Activated CD8-positive, alpha-beta memory T cell treated with anti-CD3 and anti-CD28 coated beads for 4 hours (primary cell): ENCODE measurements at regions not wholly inside any gene's neighbourhood (a gene's known extent, or its start where the extent isn't known, plus 50 kb on each side); places are given as distances from the start of the nearest gene placed in this dataset.

Experiments used
- DNase-seq, 2 donors: peaks; one replicate each; pipeline ENCODE4 v3.0.0-alpha.2; 2020; ENCODE audit warnings: low read depth in 2 of 2

DNA sequence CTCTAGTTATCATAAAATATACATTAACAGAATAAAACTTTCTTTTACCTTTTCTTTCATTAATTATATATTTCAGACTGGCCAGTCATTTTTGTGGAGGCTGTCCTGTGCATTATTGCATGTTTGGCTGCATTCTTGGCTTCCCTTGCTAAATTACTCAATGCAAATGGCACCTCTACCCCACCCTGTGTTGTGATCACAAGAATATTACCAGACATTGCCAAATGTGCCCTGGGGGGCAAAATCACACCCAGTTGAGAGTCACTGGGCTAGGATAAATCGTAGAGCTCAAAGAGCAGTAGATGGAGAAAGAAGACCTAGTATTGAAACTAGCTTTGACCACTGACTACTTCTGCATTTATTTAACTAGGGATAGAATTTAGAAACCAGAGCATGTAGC is 1257.8 kb upstream of the TENM4 start:
- no peak for DNase-seq

DNA sequence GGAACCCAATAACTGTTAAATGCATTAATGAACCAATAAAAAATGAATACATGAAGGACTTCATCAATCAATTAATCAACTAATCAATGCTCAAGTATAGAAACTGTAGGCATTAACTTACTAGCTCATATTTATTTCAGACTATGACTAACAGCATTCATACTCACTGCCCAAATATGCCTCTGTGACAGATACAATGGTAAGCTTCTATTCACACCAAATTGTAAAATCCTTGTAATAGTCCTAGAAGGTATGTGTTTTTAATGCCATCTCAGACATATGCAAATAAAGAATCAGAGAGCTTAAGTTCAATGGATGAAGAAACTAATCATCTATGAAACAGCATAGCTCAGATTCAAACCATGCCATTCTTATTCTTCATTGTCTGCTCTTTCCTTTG is 1253.6 kb upstream of the TENM4 start:
- no peak for DNase-seq

DNA sequence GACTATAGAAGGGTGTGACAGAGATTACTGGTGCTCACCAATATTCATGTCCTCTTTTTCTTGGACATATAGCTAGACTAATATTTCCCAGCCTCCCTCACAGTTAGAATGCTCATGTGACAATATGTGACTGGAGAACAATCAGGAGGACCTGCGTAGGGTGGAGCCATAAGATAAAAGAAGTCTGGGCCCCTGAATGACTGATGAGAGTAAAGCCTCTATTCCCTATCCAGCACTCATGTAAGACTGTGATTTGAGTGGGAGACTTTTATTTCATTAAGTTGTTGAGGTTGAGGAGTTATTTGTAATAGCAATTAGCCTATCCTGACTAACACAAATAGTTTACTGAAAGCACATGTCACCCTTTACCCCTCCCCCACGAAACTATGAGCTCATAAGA is 1247.1 kb upstream of the TENM4 start:
- no peak for DNase-seq

DNA sequence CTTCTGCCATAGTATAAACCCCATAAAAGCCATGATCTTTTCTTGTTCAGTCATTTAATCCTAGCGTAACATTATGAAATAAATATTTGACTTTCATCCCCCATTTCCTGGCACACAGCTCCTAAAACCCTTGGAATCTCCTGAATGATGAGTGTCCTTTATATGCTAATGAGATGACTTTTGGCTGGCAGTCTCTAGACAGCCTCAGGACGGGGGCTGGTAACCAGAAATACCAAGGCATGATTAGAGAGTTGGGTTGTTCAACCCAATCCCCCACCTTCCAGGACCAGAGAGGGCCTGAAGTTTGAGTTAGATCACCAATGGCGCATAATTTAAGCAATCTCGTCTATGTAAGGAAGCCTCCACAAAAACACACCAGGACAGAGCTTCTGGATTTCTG is 1246.1 kb upstream of the TENM4 start:
- DNase-seq: no peak

DNA sequence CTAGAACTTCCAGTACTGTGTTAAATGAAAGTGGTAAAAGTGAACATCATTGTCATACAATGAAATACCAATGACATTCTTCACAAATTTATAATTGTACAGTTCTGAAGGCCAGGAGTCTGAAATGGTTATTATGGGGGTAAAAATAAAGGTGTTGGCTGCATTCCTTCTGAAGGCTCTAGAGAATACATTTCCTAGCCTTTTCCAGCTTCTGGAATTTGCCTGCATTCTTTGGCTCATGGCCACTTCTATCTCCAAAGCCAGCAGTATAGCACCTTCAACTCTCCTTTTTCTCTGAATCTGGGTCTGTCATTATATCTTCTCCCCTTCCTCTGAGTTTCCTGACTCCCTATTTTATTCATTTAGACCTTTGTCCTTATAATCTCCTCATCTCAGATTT is 1232.7 kb upstream of the TENM4 start:
- DNase-seq: no peak

DNA sequence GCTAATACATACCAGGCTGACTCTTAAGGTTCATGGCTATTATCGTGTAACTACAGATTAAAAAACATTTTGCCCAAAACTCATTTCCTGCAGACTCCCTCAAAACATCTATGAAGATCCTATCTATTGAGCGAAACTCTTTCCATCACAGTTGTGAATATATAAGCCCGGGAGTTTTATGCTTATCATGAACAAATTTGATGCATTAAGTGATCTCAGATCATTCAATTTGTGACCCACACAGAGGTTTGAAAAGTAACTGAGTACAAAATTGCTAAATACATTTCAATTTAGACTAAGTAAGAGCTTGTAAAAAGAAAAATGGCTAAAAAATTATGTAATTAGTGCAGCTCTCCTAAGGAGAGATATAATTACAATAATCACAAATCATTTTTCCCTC is 1228.8 kb upstream of the TENM4 start:
- DNase-seq: no peak

DNA sequence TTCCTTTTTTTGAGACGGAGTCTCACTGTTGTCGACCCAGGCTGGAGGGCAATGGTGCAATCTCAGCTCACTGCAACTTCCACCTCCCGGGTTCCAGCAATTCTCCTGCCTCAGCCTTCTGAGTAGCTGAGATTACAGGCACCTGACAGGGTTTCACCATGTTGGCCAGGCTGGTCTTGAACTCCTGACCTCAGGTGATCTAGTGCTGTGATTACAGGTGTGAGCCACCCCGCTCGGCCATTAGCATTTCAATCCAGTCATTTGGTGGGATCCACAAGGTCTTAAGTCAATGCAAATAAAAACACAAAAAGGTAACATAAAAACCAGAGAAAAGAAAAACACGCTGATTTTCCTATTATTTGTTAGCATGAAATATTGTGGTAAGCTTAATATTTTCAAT is 1227.2 kb upstream of the TENM4 start:
- DNase-seq: no peak

DNA sequence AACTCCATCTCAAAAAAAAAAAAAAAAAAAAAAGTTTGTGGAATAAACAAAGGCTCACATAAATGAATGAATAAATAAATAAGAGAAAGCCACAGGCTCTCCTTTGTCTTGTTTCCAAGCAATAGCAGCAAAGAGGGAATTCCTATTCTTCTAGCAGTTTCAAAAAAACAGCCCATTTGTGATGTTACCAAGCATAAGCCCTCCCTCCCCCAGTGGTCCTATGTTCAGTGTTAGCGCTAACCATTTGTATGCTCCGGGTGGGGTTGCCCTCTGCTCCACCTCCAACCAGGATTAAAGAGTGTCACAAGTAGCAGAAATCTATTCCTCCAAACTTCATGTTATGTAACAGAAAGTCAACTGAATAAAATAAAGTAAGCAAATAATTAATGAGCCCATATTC is 1215.0 kb upstream of the TENM4 start:
- DNase-seq: no peak

DNA sequence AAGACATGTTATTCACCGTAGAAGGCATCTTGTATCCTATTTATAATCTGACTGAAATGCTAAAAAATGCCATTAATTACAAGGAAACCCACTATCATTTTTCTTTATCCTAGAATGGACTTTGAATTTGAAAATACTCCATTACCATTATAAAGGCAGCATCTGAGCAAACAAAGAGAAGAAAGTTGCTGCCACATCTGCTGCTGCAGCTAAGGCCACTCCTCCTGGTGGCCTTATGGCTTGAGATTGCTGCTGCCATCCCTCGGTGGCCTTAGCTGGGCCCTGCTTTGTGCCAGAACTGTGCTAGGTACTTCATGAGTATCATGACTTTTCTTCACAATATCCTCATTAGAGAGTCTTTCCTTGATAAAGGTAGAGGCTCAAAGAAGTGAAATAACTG is 1210.1 kb upstream of the TENM4 start:
- no peak for DNase-seq

DNA sequence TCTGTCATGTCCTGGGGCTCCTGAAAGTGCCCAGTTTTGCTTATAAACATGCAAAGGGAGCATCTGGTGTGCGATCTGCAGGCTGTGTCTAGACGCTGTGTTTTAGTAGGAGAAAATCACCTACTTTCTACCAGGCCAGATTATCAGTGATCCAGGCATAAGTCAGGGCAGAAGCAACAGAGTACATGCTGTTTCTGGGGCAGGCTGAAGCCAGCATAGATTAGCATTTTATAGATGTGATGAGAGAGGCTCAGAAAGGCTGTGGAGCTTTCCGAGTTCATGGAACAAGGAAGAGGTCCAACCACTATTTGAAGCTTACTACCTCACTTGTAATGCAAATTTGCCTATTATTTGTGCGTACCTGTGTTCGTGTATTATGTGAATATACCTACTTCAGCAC is 1208.4 kb upstream of the TENM4 start:
- no peak for DNase-seq

DNA sequence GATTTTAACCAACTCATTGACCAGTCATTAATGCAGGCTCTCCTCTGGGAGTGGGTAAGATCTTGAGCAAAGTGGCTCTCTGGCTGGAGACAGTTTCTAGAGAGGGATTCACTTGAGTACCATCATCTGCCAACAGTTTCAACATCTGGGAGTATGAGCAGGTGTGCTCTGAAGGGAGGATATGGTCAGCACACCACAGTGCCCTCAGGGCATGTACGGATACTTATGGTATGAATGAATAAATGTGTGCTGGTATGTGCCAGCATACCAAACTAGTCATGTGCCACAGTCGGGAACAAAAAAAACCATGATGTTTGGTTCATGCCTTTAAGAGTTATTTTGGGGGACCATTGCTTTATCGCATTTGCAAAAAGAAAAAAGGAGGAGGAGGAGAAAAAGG is 1197.5 kb upstream of the TENM4 start:
- no peak for DNase-seq

DNA sequence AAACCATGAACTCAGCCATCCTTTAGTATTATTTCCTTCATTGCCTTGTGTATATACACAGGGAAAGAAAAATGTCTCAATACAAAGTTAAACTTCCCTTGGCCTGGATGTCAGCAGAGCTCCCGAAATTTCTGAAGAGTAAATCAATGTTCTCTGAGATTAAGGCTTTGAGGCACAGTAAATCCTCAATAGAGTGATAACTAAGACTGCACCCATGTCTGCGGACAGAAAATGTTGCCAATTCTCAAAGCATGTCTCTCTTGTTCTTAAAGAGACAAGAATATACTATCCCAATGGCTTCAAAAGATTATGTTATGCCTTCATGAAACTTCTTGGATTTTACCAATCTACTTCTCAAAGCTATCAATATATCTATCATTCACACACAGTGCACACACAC is 1196.7 kb upstream of the TENM4 start:
- DNase-seq: no peak

DNA sequence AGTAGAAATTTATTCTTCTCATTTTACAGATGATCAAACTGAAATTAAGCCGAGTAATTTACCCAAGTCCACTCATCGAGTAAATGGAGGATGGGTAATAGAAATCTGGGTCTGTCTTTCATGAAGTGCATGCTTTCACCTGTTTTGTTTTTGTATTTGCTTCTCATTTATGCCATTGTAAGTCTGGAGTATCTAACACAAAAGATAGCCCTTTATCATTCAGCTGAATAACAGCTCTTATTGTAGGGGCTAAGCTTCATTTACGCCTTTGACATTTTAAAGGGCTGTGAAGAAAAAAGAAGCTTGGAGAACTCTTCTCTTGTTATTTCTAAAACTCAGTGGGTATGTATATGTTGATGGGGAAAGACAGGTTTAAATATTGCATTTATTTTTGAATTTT is 1196.2 kb upstream of the TENM4 start:
- DNase-seq: no peak

DNA sequence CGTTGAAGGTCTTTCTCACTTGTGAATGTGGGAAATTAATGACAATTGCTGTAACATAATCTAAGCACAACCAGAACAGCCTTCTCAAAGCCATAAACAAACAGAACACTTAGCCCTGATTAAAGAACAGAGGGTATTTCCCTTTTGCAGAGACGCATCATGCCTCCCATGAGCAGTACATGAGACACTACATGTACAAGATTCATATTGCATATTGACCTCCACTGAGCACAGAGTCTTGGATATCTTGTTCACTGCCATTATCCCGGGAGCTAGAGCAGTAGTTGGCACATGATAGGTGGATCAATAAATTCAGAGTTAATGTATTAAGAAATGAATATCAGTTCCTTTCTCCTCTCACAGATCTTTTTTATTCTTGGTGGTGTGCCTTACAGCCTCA is 1194.3 kb upstream of the TENM4 start:
- no peak for DNase-seq

DNA sequence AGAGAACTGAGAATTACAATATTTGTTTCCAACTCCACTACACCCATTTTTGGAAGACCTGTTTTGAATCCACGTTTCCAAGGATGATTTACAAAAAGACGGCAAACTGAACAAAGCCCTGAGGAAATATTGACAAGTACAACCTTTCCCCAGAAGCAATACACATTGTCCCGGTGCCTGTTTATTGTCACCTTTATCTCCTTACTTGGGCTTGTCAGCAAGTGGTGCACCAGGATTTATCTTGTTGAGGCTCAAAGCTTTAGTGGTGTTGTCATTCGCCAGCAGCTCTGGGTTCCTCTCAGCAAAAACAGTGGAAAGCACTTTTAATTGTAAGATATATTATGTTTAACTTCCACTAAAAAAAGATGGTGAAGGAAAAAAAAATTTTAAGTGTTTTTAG is 1191.9 kb upstream of the TENM4 start:
- no peak for DNase-seq

DNA sequence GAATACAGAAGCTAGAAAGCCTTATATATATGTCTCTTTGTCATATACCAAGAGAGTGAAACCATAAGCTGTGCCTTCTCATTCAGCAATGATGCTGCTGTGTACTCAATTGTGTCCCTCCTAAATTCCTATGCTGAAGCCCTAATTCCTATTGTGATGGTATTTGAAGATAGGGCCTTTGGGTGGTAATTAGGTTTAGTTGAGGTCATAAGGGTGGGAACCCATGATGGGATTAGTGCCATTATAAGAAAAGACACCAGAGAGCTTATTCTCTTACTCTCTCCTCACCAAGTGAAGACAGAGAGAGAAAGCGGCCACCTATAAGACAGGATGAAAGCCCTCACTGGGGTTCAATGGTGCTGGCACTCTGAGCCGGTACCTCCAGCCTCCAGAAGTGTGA is 1191.3 kb upstream of the TENM4 start:
- no peak for DNase-seq

DNA sequence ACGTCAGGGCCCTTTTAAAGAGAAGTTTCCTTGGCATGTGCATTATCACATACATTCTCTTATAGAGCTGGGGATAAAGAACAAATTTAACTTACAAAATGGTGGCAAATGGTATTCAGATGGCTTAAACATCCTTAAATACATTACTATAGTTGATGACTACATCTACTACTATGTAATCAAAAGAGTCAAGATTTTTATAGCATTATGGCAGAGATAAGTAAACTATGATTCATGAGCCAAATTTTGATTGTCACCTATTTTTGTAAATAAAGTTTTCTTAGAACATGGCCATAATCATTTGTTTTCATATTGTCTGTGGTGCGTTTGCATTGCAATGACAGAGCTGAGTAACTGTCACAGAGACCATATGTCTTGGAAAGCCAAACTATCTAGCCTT is 1188.6 kb upstream of the TENM4 start:
- DNase-seq: no peak

DNA sequence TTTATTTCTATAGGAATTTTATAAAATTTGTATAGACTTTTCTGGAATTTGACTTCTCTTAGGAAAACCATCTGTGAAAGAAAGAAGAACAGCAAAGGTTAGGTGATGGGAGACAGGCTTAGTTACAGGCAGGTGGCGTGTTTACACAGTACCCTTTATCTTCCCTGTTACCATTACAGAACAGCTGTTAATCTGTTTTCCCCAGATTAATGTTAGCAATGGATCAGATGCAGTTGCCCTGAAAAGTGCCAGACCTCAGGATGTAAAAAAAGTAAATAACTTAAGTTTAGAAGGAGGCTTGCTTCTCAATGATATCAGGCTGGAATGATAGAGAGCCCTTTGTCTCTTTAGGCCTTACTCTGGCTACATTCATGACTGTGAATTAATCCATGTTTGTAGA is 1186.5 kb upstream of the TENM4 start:
- DNase-seq: no peak

DNA sequence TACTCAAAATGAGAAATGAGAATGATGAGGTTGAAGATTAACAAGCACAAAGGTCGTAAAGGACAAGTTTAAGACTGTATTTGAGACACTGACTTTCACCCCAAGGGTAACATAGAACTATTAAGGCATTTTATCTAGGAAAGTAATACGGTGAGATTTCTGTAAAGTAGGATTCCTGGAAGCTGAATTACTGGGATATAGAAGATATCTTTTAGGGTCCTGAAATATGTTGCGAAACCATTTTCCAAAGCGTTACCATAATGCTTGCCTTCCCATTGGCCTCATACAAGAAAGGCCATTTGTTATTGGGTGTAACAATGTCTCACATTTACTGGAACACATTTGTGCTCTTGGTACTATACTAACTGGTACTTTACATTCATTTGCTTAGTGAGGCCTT is 1185.9 kb upstream of the TENM4 start:
- no peak for DNase-seq

DNA sequence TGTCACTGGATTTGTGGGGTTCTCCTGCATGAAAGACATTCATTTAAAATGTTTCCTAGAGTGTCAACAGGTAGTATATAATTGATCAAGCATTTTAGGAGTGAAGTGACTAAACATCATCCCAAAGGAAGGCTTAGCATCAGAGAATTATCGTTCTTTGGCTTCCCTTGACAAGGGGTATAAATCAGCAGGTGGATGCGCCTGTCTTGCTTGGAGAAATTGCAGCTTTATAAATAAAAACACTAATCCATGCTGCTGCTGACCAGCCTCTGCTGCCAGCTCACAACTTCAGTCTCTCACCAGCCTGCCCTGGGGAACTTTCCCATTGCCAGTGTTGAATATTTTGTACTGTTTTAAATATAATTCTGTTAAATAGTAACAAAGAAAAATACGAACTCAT is 1184.7 kb upstream of the TENM4 start:
- DNase-seq: no peak

DNA sequence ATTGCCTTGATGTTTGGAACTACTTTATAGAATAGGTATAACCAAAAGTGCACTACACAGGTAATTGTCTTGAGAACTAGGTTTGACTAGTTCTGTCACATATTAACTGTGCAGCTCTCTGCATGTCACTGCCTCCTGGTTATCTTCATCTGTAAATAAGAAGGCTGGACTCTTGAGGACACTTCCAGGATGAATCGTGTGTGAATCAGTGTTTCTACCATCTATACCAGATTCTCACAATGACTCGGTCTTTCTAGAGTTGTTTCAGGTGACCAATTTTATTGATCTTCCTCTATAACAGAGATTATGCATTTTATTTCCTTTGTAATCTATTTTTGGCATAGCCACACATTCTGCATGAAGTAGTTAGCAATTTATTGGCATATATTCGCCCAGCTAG is 1181.0 kb upstream of the TENM4 start:
- DNase-seq: no peak

DNA sequence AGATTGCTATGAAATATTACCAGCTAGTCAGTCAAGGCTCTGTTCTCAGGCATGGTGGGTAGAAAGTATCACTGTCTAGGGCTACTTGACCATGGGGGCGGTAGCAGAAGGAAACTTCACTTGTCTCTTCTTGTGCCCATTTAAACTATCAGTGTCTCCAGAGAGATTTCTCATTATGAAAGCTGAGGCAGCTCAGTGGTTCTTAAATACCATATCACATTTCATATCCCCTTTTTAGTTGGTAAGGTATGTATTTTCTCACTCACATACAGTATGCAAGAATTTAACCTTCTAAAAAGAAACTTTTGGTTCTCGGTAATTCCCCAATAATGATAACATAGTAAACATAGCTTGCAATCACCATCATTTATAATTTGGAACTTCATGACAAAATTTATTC is 1180.0 kb upstream of the TENM4 start:
- no peak for DNase-seq

DNA sequence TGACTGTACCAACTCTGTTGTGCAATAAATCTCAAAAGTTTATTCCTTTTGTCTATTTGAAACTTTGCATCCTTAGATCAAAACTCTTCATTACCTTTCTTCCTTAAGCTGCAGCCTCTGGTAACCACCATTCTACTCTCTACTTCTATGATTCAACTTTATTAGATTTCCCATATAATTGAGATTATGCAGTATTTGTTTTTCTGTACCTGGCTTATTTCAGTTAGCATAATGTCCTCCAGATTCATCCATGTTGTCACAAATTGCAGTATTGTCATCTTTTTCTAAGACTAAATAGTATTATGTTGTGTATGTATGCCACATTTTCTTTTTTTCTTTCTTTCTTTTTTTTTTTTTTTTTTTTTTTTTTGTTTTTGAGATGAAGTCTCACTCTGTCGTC is 1176.3 kb upstream of the TENM4 start:
- DNase-seq: no peak

DNA sequence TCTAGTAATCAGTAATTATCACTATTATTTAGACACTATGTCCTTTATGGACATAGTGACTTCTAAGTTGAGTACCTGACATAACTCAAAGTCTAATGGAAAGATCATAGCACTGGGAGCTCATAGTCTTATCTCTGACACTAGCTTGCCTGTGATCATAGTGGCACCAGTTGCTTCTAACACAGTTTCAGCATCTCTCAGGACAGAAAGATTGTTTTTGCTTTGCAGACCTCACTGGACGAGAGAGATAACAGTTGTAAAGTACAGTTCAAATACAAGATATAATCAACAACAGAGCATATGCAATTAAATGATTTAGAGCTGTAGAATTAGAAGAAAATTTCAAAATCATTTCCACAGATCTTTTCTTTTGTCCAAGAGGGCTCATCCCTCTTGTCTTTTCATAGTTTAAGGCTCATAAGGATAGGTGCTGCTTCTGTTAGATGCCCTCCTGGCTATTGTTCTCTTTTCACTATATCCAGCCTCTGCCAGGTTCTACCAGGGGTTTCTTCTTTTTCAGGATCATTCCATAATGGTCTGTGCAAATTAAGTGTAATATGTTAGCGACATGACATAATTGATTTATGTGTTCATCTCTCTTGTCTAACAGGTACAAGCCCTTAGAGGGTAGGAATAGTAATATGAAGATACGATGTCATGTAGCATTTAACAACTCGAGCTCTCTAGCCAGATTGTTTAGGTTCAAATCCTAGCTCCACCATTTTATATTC is 1175.4 kb upstream of the TENM4 start:
- DNase-seq: no peak

DNA sequence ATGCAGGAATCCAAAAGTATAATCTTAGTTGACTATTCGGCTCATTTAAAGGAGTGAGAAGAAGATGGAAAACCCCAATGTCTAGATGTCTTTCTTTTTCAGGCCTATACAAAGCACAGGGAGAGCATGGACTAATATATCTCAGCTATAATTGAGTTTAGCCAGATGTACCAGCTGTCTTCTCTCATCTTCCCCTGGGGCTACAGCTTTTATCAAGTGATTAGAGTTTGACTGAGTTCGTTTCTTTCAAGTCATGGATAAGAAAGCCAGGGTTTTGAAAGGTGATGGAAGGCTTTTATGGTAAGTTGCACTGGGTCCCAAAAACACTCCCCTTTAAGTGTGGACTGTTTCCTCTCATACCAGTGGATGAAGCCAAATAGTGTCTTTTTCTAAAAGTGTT is 1172.8 kb upstream of the TENM4 start:
- DNase-seq: no peak
